Fibroblast of upper back skin (primary cell): ENCODE measurements at regions not wholly inside any gene's neighbourhood (a gene's known extent, or its start where the extent isn't known, plus 50 kb on each side); places are given as distances from the start of the nearest gene placed in this dataset.
"Not testable (repeated sequence)": the region's sequence is repeated elsewhere in the genome, so short reads cannot be mapped to it uniquely, and the experiment has no call there.

Source experiments
- DNase-seq: peaks from one replicate; pipeline ENCODE4 v3.0.0-alpha.2; 2013

DNA sequence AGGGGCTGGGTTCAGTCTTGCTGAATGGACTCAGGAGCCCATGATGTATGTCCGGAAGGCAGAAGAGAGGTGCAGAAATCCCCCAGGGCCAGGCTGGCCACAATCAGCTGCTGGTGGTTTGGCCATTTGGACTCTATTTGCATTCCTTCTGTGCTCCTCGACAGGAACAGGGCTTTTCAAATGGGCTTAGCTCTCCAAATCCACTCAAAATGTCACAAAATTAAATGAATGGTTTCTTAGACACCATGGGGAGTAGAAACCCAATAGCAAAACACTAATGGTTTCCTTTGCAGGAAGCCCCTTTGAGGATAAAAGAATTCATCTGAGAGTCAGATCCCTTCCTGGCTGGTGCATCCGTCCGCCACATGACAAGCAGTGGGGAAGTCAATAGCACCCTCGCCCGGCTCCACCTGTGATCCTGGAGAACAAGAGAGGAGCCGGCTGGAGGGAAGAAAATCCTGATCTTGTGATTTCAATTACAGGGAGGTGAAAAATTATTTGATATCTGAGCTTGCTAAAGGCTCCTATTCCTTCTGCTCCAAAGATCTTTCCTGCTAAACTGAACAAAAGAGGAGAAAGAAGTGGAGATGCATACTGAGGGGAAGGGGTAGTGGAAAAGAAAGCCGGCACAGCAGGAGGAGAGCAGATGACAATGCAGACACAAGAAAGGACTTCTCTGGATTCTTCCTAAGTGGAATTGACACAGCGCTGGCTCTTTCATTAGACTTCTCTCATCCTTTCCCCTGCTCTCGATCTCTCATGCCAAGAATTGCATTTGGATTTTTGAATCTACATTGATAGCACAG lies 190.7 kb downstream of the C7orf25 start:
- peak; percentile 86 for DNase-seq

DNA sequence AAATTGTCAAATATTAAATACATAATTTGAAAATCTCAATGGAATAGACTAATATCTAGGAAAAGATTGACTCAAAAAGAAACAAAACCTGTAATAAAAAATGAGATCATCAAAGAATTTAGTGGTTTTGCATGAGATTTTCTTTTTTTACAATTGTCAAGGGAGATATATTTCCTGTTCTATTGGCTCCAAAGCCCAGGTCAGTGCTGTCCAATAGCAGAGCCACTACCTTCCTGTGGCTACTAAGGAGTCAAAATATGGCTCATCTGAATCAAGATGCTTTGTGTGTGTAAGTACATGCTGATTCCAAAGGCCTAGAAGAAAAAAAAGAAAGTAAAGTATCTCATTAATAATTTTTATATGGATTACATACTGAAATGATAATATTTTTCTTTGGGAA lies 191.9 kb downstream of the C7orf25 start:
- peak; percentile 69 for DNase-seq

DNA sequence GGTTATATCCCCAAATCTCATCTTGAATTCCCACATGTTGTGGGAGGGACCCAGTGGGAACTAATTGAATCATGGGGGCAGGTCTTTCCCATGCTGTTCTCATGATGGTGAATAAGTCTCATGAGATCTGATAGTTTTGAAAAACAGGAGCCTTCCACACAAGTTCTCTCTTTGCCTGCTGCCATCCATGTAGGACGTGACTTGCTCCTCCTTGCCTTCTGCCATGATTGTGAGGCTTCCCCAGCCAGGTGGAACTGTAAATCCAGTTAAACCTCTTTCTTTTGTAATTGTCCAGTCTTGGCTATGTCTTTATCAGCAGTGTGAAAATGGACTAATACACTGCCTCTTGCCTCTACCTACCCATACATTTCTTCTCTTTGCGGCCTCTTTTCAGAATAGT lies 193.4 kb downstream of the C7orf25 start:
- DNase-seq = not testable (repeated sequence)

DNA sequence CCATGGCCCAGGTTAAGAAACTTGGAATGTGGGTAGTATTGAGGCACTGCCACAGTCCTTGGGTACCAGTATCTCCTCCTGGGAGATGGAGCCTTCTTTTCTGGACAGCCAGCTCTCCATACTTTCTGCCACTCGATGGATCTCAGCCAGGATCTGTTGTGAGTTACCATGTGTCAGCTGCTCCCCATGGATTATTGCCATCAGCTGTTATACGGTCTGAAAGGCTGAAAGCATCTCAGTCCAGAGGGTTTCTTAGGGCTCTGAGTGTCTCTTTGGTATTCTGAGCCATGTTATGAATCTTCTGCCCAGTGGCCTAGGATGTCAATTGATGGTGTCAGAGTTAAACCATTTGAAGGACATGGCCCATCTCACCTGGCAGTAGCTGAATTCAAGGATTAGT lies 197.5 kb downstream of the C7orf25 start:
- DNase-seq = no peak

GRCh38 chr7:42709284-42709683 lies 202.6 kb downstream of the C7orf25 start:
- DNase-seq = no peak

GRCh38 chr7:42704710-42705109 lies 207.2 kb downstream of the C7orf25 start:
- DNase-seq = no peak

DNA sequence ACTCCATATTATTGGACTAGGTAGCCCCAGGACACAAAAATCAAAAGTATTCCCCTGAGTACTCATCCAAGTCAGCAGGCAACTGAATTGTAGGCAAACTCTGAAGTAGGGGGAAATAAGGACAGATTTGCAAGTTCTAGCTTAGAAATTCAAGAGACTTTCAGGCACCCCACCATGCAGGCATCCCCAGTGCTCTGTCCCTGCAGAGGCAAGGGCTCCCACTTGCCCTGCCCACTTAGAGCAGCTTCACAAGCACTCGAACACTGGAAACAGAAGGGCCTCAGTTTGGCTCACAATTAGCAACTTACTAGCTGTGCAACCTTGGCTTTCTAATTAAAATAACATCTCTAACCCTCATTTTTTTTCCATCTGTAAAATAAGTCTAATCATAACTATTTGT lies 209.2 kb downstream of the C7orf25 start:
- no peak for DNase-seq

DNA sequence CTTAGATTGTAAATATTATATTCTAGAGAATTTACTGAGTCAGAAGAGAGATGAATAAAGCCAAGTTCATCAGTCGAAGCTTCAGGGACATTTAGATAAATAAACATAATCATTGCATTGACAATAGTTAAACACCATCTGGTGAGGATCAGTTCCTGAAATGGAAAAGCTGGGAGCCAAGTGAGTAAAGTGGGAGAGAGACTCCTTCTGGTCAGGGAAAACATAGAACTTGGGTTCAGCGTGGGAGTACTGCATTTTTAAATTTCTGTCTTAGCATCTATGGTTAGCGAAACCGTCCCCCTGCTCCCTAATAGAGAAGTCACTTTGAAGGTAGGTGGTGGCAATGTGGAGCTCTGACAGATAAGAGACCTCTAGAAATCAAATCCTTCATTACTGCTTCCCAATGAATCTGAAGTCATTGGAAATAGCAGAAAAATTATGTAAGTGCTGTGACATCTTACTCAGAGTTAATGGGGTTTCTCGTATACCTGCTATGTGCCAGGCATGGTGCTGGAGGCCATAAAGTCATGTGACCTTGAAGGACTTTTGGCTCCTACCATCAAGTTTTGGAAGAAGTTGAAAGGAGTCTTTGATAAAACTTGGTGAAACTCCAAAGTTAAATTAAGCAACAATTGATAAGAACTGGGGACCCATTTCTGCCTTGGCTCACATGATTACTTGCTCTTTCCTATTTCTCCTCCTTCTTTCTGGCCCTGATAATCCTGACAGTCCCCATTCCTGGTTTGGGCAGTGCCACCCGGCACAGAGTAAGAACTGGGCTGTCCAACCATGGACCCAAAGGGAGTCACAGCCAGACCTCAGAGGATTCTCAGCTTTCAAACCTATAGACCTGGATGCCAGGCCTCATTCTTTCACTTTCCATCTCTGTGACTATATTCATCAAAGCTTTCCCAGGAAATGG lies 211.2 kb downstream of the C7orf25 start:
- DNase-seq = peak; percentile 6

- DNase-seq = peak; percentile 44
These were observed 212.3 kb downstream of the C7orf25 start for GRCh38 chr7:42699380-42700178.

- DNase-seq = peak; percentile 48
These were observed 213.1 kb downstream of the C7orf25 start for GRCh38 chr7:42698600-42699374.

DNA sequence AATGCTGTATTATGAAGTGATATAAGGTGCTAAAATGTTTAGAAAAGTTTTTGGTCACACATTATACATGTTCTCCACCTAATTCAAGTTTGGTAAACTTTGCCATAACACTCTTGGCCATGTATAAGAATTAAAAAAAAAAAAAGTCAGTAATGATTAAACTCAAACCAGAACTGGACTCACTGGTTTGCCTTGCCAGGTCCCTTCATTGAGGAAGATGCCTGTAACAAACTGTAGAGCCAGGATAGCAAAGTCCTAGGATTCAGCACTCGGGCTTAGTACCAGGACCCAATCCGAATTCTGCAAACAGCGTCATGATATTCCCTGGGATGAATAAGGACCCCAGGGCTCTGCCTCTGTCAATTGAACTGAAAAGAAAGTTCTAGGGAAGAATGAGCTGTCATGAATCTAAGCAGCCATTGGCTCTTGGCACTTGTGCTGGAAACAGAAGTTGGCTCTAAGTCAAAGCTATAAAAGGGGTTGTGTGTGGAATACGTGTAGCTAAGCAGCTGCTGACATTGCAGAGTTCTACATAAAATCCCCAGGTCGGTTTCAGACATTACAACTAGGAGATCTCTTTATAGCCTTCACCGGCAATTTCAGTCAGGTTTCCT lies 216.9 kb downstream of the C7orf25 start:
- DNase-seq = peak; percentile 55

DNA sequence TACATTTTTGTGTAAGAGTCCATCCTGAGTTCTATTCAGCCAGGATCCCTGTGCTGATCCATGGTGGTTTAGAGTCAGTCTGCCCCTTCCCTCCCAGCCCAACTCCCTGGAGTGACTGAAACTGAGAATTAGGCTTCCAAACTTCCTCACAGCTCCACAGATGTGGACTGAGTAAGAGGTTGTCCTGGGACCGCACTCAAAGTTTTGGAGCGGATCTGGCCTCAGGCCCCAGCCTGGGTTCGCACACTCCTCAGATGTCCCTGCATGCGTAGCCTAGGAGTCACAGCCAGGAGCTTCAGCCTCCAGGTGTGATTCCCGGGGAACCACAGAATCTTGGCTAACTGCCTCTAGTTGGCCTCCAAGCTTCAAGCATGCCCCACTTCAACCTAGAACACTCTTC lies 218.1 kb downstream of the C7orf25 start:
- no peak for DNase-seq

DNA sequence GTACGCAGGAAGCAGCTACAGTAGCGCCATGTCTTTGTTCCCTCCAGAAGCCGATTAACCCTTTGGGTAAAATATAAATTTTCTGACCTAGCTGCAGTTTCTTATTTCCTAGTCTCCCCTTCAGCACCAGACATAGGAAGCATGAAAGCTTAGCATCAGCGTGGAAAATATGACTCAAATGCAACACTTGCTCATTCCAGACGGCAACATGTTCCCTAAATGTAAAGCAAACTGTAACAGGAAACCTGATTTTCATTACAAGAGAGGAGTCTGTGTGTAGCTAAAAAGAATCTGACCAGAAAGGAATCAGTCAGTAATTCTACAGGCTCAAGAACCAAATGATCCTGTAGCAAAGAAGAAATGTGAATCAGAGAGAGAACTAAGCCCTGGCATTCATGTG lies 219.2 kb downstream of the C7orf25 start:
- DNase-seq = peak; percentile 91

DNA sequence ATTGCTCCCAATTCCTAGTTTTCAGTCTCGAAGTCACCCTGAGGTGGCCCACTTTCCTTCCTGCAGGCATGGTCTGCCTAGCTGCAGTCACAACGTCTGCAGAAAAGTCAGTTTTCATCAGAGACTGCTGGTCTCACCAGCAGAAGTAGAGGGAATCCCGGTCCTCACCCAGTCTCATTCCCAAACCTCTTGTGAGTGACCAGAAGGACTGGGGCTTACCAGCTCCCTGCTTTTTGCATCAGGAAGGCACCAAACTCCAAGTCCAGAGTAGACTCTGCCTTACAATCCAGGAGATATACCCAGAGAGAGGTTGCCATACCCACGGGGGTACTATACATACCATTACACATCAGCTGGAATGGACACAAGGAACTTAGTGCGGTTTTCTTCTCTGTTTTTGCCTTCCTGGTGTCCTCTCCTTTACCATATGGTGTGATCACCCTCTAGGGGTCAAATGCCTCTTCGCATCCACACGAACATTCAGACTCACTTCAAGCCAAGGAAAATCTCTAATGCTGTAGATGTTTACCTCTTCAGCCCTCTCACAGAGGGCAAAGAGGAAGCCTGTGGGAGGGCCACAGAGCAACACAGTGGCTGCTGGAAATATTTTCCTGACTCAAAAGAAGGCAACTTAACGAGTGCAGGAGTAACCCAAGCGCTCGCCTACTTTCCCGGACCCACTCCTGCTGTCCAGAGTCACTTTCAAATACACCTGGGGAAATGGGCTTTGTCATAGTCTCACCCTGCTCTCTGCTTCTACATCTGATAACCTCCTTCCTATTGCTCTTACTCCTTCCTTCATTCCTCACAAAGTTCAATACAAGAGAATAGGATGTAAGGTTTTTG lies 220.9 kb downstream of the C7orf25 start:
- peak; percentile 78 for DNase-seq

DNA sequence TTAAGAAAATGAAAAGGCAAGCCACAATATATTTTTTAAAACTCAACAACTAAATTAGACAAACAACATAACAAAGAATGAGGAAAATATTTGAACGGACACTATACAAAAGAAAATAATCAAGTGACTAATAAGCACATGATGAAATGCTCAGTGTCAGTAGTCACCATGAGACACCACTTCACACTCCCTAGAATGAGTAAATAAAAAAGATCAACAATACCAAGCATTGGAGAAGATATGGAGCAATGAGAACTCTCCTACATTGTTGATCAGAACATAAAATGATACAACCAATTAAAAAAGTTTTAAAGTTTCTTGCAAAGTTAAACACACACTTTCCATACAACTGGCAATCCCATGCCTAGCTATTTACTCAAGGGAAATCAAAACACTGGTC lies 222.2 kb downstream of the C7orf25 start:
- no peak for DNase-seq

GRCh38 chr7:42688056-42688371 lies 223.9 kb downstream of the C7orf25 start:
- peak; percentile 29 for DNase-seq

GRCh38 chr7:42687211-42688055 lies 224.4 kb downstream of the C7orf25 start:
- no peak for DNase-seq

DNA sequence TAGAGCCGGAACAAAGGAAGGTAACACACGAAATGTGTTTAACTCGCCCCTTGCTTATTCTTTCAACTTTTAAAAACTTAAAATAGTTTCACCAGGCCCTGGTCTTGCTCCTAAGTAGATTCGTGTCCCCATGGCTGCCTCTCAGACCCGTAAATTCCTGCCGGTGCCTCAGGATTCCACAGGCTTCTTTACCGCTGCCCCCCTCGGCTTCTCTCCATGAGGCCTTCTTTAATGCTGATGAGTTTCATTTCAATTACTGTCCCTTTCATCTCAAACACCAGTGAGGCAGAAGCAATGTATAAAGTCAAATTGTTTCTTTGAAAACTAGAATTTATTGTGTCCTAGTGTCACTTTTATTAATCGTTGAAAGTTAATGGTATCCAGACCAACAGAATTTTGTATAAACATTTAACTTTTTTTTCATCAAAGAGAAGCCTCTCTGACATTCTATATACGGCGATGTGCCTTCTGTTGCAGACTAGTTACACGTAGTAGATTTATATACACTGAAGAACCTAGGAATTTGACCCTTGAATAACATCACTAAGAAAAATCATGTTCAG lies 225.2 kb downstream of the C7orf25 start:
- DNase-seq = no peak

DNA sequence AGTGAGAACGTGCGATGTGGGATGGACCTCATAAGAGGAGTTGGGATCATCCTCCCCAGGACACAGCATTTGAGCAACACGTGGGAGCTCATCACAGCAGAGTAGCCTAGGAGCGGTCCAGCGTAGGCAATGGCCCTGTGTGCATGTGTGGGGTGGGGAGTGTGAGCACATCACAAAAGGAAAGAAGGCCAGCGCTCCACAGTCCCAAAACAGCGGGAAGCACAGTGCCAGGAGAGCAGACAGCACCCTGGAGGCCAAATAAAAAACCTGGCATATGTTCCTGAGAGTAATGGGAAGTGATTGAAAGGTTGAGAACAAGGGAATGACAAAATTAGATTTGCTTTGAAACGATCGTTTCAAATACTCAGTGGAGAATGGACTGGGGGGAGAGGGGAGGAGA lies 226.0 kb downstream of the C7orf25 start:
- no peak for DNase-seq
